Kidney (tissue), 13 donors: ENCODE measurements at regions not wholly inside any gene's neighbourhood (a gene's known extent, or its start where the extent isn't known, plus 50 kb on each side); places are given as distances from the start of the nearest gene placed in this dataset.

Source experiments
- DNase-seq, 5 donors: peaks; one replicate each; pipeline ENCODE4 v3.0.0-alpha.2; 2013 to 2020
- FAIRE-seq: peaks from 2 replicates; lab custom pipeline; 2012; peaks lifted over from hg19 to GRCh38; lab: Jason Lieb, UNC
- H3K27ac ChIP-seq, 2 donors: one replicate each; pipeline ENCODE4 v1.7.0; 2013; ENCODE audit warnings: low read depth in 2 of 2, low read length in 2 of 2, inconsistent platforms in 1 of 2
- H3K27me3 ChIP-seq: one replicate; pipeline ENCODE4 v1.7.1; 2013; ENCODE audit warnings: low read length, inconsistent platforms; ENCODE audit not compliant: control insufficient read depth, insufficient read depth
- H3K36me3 ChIP-seq, 3 donors: one replicate each; pipeline versions ENCODE4 v1.7.0 to v1.7.1; 2013; ENCODE audit warnings: low read length in 3 of 3, control low read depth in 1 of 3, inconsistent platforms in 1 of 3; ENCODE audit not compliant: insufficient read depth in 3 of 3, control insufficient read depth in 2 of 3
- H3K4me1 ChIP-seq, 3 donors: one replicate each; pipeline versions ENCODE4 v1.7.0 to v1.7.1; 2013; ENCODE audit warnings: low read length in 3 of 3, inconsistent platforms in 1 of 3, low read depth in 1 of 3; ENCODE audit not compliant: control insufficient read depth in 2 of 3, insufficient read depth in 2 of 3
- H3K4me3 ChIP-seq, 3 donors: one replicate each; pipeline versions ENCODE4 v1.7.0 to v1.8.1; 2013; ENCODE audit warnings: low read length in 3 of 3, control low read depth in 1 of 3, inconsistent platforms in 1 of 3
- H3K9ac ChIP-seq, 3 donors: one replicate each; pipeline versions ENCODE4 v1.7.0 to v1.7.1; 2013; ENCODE audit warnings: low read length in 3 of 3, control low read depth in 1 of 3, inconsistent platforms in 1 of 3
- H3K9me3 ChIP-seq, 3 donors: one replicate each; pipeline versions ENCODE4 v1.7.0 to v1.7.1; 2013; ENCODE audit warnings: low read length in 3 of 3, control low read depth in 1 of 3, inconsistent platforms in 1 of 3; ENCODE audit not compliant: control insufficient read depth in 2 of 3, insufficient read depth in 1 of 3
- CTCF ChIP-seq: IDR thresholded peaks from 3 replicates; pipeline ENCODE4 v1.5.1; 2012; ENCODE audit warnings: mild to moderate bottlenecking, moderate library complexity, borderline replicate concordance; ENCODE audit not compliant: insufficient read depth; ENCODE audit errors: extremely low read depth
- intact Hi-C: fragments of 100-400 bp; cut with DNase I; formaldehyde crosslinking; loops from one replicate; pipeline ENCODE4 v1.11.1; 2022
- donor health status: control.
- donor health status: control.
- donor health status: control.
- donor health status: control.
- donor health status: control.
- donor health status: DM: yes; HTN: yes; CAD: no.
- donor health status: Normal renal cell carcinoma (clear cell type).

- DNase-seq (peak in 2 of 5 donors; percentile 38 to 64), FAIRE-seq (no peak)
- intact Hi-C loops = no loop called here
These were observed 119.0 kb upstream of the OBI1 start for GRCh38 chr13:78777976-78778375.

GRCh38 chr13:78777396-78777795 lies 118.4 kb upstream of the OBI1 start:
- intact Hi-C loops = no loop called here
- Histone ChIP-seq H3K4me3 (no peak overlapping the region), H3K36me3 (no peaks in the 10 kb centered on the region), H3K4me1 (no peaks in the 10 kb centered on the region), H3K9me3 (no peaks in the 10 kb centered on the region), H3K27ac (no peak overlapping the region), H3K9ac (no peak overlapping the region), H3K27me3 (no peaks in the 10 kb centered on the region)
- TF ChIP-seq CTCF = no peak
- no peak for FAIRE-seq
- DNase-seq = no peak

More at GRCh38 chr13:78777976-78778375, 119.0 kb upstream of the OBI1 start:
- no peak for TF ChIP-seq CTCF
- H3K4me1 ChIP-seq = no peaks in the 10 kb centered on the region
- no peaks in the 10 kb centered on the region for H3K9me3 ChIP-seq
- H3K4me3 ChIP-seq = no peak overlapping the region
- no peak overlapping the region for H3K9ac ChIP-seq
- no peak overlapping the region for H3K27ac ChIP-seq
- no peaks in the 10 kb centered on the region for H3K36me3 ChIP-seq
- H3K27me3 ChIP-seq = no peaks in the 10 kb centered on the region

- Histone ChIP-seq H3K36me3 (no peaks in the 10 kb centered on the region), H3K4me1 (no peaks in the 10 kb centered on the region), H3K27ac (no peak overlapping the region), H3K27me3 (no peaks in the 10 kb centered on the region), H3K4me3 (no peak overlapping the region), H3K9ac (no peak overlapping the region), H3K9me3 (no peaks in the 10 kb centered on the region)
- intact Hi-C loops = no loop called here
- TF ChIP-seq CTCF = no peak
- DNase-seq (no peak), FAIRE-seq (no peak)
These were observed 114.0 kb upstream of the OBI1 start for GRCh38 chr13:78772933-78773332.

GRCh38 chr13:78770601-78771000 lies 111.6 kb upstream of the OBI1 start:
- Histone ChIP-seq H3K27ac (no peak overlapping the region), H3K4me1 (no peaks in the 10 kb centered on the region), H3K9me3 (no peaks in the 10 kb centered on the region), H3K36me3 (no peaks in the 10 kb centered on the region), H3K4me3 (no peak overlapping the region), H3K9ac (no peak overlapping the region), H3K27me3 (no peaks in the 10 kb centered on the region)
- TF ChIP-seq CTCF = no peak
- FAIRE-seq = no peak
- intact Hi-C loops = no loop called here
- DNase-seq = no peak
